ENCODE measurements at regions not wholly inside any gene's neighbourhood (a gene's known extent, or its start where the extent isn't known, plus 50 kb on each side); places are given as distances from the start of the nearest gene placed in this dataset.

DNA sequence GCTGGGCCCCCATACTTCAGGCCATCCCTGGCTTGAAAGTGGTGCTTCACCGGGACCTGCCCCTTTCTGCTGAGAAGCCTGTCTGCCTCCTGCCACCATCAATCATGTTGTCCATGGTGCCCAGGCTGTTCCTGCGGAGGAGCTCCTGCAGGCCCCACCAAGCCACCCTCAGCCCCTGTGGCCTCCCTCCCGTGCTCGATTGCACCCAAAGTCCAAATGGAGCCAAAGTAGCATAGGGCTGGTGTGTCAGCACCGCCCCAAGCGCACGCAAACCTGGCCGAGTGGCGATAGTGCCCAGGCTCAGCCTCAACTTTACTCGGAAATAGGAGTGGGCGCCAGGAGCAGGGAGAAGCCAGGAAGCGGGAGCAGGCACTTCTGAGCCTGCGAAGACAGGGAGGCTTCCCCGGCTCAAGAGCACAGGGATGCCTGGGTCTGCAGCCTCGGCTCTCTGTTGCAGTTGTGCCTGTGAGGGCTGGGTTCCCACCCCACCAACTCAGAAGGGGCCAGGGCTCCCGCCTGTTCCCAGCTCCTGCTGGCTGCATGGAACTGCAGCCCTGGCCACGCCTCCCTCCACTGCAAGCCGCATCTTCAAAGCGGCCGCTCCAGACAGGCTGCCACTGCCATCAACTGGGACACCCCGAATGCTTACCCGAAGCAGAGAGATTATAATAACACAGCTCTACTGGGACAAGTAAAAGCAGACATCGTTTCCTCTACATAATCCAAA, 203.0 kb downstream of the ARRDC4 start:
- Mint-ChIP-seq H3K27me3 (no peaks in the 10 kb centered on the region), H3K9me3 (no peaks in the 10 kb centered on the region), H3K27ac (no peak overlapping the region), H3K4me3 (no peak overlapping the region), H3K4me1 (peaks cover 19% of the 10 kb centered on the region), H3K36me3 (ENCODE audit: low read depth) (no peaks in the 10 kb centered on the region)
- no peak for DNase-seq
- CTCF ChIA-PET = no interaction called here
- POLR2A ChIA-PET = no interaction called here

DNA sequence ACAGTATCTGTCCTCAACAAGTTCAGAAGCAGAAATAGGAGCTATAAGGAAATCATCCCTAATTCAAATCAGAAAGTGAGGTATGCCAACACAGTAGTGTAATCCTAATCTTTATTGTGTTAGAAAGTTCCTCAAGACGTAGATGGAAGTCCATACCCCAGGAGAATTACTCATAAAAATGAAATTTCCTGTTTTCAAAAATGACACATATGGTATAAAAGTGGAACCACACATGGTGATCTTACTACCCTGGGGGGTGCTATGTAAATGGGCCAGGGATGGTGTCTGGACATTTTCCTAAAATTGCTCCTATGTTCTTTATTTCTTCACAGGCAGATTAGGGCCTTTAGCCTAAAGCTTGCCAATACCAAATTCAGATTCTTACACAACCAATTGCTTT, 204.1 kb downstream of the ARRDC4 start:
- ChIA-PET CTCF (no interaction called here), POLR2A (no interaction called here)
- Mint-ChIP-seq H3K27ac (no peak overlapping the region), H3K36me3 (ENCODE audit: low read depth) (no peaks in the 10 kb centered on the region), H3K9me3 (no peaks in the 10 kb centered on the region), H3K4me1 (peaks cover 14% of the 10 kb centered on the region), H3K4me3 (no peak overlapping the region), H3K27me3 (no peaks in the 10 kb centered on the region)
- no peak for DNase-seq

DNA sequence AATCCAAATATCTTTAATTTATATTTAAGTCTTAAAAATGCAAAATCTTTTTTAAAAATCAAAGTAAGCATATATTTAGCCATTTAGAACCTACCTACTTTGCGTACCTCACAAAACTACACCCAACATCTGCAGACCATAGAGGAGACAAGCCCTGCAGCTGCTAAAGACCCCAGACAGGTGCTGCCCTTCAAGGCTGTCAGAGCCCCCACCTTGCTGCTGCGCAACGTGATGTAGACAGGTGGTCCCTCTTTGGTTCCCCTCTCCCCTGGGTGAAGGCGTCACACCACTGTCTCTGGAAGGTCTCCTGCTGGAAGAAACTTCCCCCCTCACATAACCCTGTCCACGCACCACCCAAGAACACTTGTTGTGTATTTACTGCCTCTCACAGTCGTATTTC, 204.5 kb downstream of the ARRDC4 start:
- no peaks in the 10 kb centered on the region for H3K36me3 Mint-ChIP-seq (ENCODE audit: low read depth)
- H3K27me3 Mint-ChIP-seq = no peaks in the 10 kb centered on the region
- no peak overlapping the region for H3K27ac Mint-ChIP-seq
- ChIA-PET CTCF (no interaction called here), POLR2A (no interaction called here)
- no peaks in the 10 kb centered on the region for H3K9me3 Mint-ChIP-seq
- peaks cover 10% of the 10 kb centered on the region for H3K4me1 Mint-ChIP-seq
- no peak for DNase-seq
- H3K4me3 Mint-ChIP-seq = no peak overlapping the region

GRCh38 chr15:98167722-98168268, 207.3 kb downstream of the ARRDC4 start:
- no peaks in the 10 kb centered on the region for H3K27me3 Mint-ChIP-seq
- no peaks in the 10 kb centered on the region for H3K36me3 Mint-ChIP-seq (ENCODE audit: low read depth)
- no peak for DNase-seq
- ChIA-PET CTCF (interaction anchor here (0.5 kb wide), 1 partner anchor 8 kb away, joined by 3 read pairs; no protein-coding TSS in a partner anchor), POLR2A (no interaction called here)
- H3K9me3 Mint-ChIP-seq = no peaks in the 10 kb centered on the region
- H3K4me3 Mint-ChIP-seq = no peak overlapping the region
- H3K27ac Mint-ChIP-seq = no peak overlapping the region
- H3K4me1 Mint-ChIP-seq = no peaks in the 10 kb centered on the region

DNA sequence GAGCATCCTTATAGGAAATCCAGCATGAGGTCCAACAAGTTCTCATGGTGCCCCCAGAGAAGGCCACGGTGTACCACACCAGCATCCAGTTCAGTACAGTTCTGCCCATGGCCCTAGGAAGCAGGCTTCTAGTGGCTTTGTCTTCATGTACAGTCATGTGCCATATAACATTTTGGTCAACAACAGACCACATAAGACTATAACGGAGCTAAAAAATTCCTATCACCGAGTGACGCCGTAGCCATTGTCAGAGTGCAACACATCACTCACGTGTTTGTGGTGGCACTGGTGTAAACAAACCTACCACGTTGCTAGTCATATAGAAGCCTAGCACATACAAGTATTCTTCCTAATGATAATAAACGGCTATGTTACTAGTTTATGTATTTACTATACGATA, 209.0 kb downstream of the ARRDC4 start:
- DNase-seq = no peak
- Mint-ChIP-seq H3K36me3 (ENCODE audit: low read depth) (no peaks in the 10 kb centered on the region), H3K27ac (no peak overlapping the region), H3K4me1 (no peaks in the 10 kb centered on the region), H3K4me3 (no peak overlapping the region), H3K9me3 (no peaks in the 10 kb centered on the region), H3K27me3 (peaks cover 1% of the 10 kb centered on the region)
- POLR2A ChIA-PET = no interaction called here
- CTCF ChIA-PET = interaction anchor here (0.6 kb wide), 1 partner anchor 1650 kb away, joined by 3 read pairs; no protein-coding TSS in a partner anchor

DNA sequence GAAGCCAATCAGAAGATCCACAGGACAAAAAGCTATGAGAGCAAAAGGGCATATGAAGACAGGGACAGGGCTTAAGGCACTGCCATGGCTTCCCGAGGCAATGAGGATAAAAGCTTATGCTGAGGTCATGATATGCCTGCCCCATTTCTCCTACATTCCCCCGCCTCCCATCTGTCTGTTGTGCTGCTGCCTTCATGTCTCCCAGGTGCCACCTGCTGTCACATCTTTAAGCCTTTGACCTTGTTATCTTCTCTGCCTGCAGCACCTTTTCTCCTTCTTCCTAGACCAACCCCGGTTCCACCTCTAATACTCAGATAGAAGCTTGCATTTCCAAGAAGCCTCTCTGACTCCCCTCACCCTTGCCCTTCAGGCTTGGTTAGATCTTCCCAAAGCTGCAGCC, 213.8 kb downstream of the ARRDC4 start:
- Mint-ChIP-seq H3K9me3 (no peaks in the 10 kb centered on the region), H3K4me3 (no peak overlapping the region), H3K27me3 (peaks cover 8% of the 10 kb centered on the region), H3K36me3 (ENCODE audit: low read depth) (no peaks in the 10 kb centered on the region), H3K27ac (no peak overlapping the region), H3K4me1 (no peaks in the 10 kb centered on the region)
- ChIA-PET CTCF (no interaction called here), POLR2A (no interaction called here)
- DNase-seq = no peak

DNA sequence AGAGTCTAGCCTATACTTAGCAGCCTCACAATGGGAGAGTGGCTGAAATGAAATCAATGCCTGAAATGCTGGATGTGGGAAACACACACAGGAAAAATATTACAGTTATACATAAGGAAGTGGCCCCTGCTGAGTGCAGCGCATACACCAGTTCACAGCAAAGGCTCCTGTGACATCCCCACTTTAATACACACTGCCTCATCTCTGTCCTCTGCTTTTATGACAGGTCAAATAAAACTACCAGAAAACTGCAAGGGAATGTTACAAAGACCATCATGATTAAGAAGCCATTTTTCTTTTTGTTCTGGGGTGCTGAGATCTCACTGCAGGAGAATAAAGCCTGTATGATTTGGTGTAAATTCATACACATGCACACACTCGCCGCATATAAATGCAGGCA, 214.3 kb downstream of the ARRDC4 start:
- no peak for DNase-seq
- H3K4me3 Mint-ChIP-seq = no peak overlapping the region
- peaks cover 8% of the 10 kb centered on the region for H3K27me3 Mint-ChIP-seq
- H3K27ac Mint-ChIP-seq = no peak overlapping the region
- H3K9me3 Mint-ChIP-seq = no peaks in the 10 kb centered on the region
- ChIA-PET POLR2A (no interaction called here), CTCF (no interaction called here)
- H3K4me1 Mint-ChIP-seq = no peaks in the 10 kb centered on the region
- H3K36me3 Mint-ChIP-seq (ENCODE audit: low read depth) = no peaks in the 10 kb centered on the region

GRCh38 chr15:98177966-98178592, 217.6 kb downstream of the ARRDC4 start:
- Mint-ChIP-seq H3K27me3 (peaks cover 8% of the 10 kb centered on the region), H3K36me3 (ENCODE audit: low read depth) (no peaks in the 10 kb centered on the region), H3K27ac (no peak overlapping the region), H3K4me3 (no peak overlapping the region), H3K4me1 (no peaks in the 10 kb centered on the region), H3K9me3 (no peaks in the 10 kb centered on the region)
- POLR2A ChIA-PET = no interaction called here
- CTCF ChIA-PET = interaction anchor here (1.0 to 2.7 kb wide), 11 partner anchors 9 to 279 kb away, joined by 3 to 20 read pairs (median 6); no protein-coding TSS in a partner anchor
- DNase-seq = peak; percentile 26

DNA sequence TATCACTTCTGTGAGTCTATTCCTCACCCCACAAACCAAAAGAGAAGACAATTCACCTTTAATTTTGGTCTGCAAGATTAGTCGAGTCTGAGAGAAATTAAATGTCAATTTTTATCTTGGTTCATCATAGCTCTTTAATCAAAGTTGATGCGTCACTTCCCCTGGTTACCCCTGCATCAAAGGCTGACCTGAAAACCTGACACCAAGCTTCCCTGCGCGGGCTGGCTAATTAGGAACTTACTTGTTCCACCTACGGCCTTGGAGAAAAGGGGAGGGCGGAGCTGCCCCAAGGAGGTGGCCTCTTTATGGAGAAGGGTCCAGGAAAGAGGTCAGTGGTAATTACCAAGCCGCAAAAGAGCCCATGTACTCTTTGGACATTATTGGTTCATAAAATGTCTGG, 218.4 kb downstream of the ARRDC4 start:
- Mint-ChIP-seq H3K4me1 (no peaks in the 10 kb centered on the region), H3K36me3 (ENCODE audit: low read depth) (no peaks in the 10 kb centered on the region), H3K9me3 (no peaks in the 10 kb centered on the region), H3K27me3 (peaks cover 8% of the 10 kb centered on the region), H3K4me3 (no peak overlapping the region), H3K27ac (no peak overlapping the region)
- no peak for DNase-seq
- POLR2A ChIA-PET = no interaction called here
- CTCF ChIA-PET = interaction anchor here (1.0 to 2.7 kb wide), 8 partner anchors 11 to 280 kb away, joined by 3 to 20 read pairs (median 8); no protein-coding TSS in a partner anchor

- Mint-ChIP-seq H3K27me3 (no peaks in the 10 kb centered on the region), H3K4me3 (no peak overlapping the region), H3K36me3 (ENCODE audit: low read depth) (no peaks in the 10 kb centered on the region), H3K4me1 (no peaks in the 10 kb centered on the region), H3K9me3 (peaks cover 4% of the 10 kb centered on the region), H3K27ac (no peak overlapping the region)
- POLR2A ChIA-PET = no interaction called here
- CTCF ChIA-PET = no interaction called here
- DNase-seq = no peak
These were observed 227.0 kb downstream of the ARRDC4 start for GRCh38 chr15:98187549-98187948.

DNA sequence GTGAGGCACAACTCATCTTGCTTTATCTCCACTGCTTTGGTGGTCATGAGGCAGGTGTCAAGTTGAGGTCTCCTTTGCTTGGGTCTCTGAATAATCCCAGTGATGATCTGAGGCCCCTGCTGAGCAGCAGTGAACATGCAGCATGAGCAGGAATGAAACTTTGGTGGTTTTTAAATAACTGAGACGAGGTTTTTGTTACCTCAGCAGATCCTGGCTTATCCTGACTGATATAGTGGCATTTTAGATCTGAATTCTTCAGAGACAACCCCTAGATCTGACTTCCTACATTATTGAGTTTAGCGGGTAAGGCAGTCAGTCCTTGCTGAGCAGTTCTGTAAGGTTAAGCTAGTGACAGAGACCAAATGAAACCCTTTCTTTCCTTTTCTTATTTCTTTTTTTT, 230.4 kb downstream of the ARRDC4 start:
- Mint-ChIP-seq H3K27me3 (no peaks in the 10 kb centered on the region), H3K4me3 (no peak overlapping the region)
- CTCF ChIA-PET = no interaction called here

GRCh38 chr15:98195796-98196195, 235.3 kb downstream of the ARRDC4 start:
- Mint-ChIP-seq H3K36me3 (ENCODE audit: low read depth) (no peaks in the 10 kb centered on the region), H3K4me1 (no peaks in the 10 kb centered on the region), H3K4me3 (no peak overlapping the region), H3K27me3 (no peaks in the 10 kb centered on the region), H3K27ac (no peak overlapping the region), H3K9me3 (peaks cover 4% of the 10 kb centered on the region)
- no peak for DNase-seq
- ChIA-PET POLR2A (no interaction called here), CTCF (no interaction called here)

More for the DNA sequence above, 230.4 kb downstream of the ARRDC4 start:
- POLR2A ChIA-PET = no interaction called here
- Mint-ChIP-seq H3K9me3 (peaks cover 6% of the 10 kb centered on the region), H3K27ac (no peak overlapping the region), H3K4me1 (no peaks in the 10 kb centered on the region), H3K36me3 (ENCODE audit: low read depth) (no peaks in the 10 kb centered on the region)
- DNase-seq = no peak

DNA sequence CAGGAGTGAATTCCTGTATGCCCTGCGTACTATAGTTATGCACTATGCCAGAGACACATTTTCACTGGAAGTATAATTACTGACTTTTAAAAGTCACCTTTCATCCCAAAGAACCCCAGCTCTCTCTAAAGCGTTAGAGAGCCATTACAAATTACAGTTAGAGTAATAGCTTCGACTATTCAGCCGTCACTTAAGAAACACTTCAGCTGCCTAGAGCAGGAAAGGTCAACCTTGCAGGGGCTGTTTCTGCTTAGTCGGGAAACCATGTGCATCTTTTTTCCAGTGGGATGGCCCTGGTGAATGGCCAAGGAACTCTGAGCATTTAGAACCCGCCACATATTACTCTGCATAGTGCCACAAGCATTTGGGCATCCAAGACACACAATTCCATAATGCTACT, 235.9 kb downstream of the ARRDC4 start:
- POLR2A ChIA-PET = no interaction called here

GRCh38 chr15:98202256-98202655, 241.8 kb downstream of the ARRDC4 start:
- CTCF ChIA-PET = no interaction called here
- Mint-ChIP-seq H3K4me3 (no peak overlapping the region), H3K27ac (no peak overlapping the region), H3K9me3 (no peaks in the 10 kb centered on the region), H3K27me3 (no peaks in the 10 kb centered on the region), H3K36me3 (ENCODE audit: low read depth) (no peaks in the 10 kb centered on the region), H3K4me1 (no peaks in the 10 kb centered on the region)
- DNase-seq = no peak
- POLR2A ChIA-PET = no interaction called here

More for the DNA sequence above, 235.9 kb downstream of the ARRDC4 start:
- H3K27me3 Mint-ChIP-seq = no peaks in the 10 kb centered on the region
- no peak overlapping the region for H3K27ac Mint-ChIP-seq
- H3K4me1 Mint-ChIP-seq = no peaks in the 10 kb centered on the region
- CTCF ChIA-PET = no interaction called here
- no peaks in the 10 kb centered on the region for H3K36me3 Mint-ChIP-seq (ENCODE audit: low read depth)
- DNase-seq = no peak
- peaks cover 2% of the 10 kb centered on the region for H3K9me3 Mint-ChIP-seq
- no peak overlapping the region for H3K4me3 Mint-ChIP-seq
